ENCODE measurements at regions not wholly inside any gene's neighbourhood (a gene's known extent, or its start where the extent isn't known, plus 50 kb on each side); places are given as distances from the start of the nearest gene placed in this dataset.
"Not testable (repeated sequence)": the region's sequence is repeated elsewhere in the genome, so short reads cannot be mapped to it uniquely, and the experiment has no call there.

- TF ChIP-seq POLR2AphosphoS5 (IDR thresholded peaks at IDR 0.05; ENCODE audit: low read depth, low read length); CTCF (IDR thresholded peaks at IDR 0.05); JUND (IDR thresholded peaks at IDR 0.05); MXI1 (IDR thresholded peaks at IDR 0.05; ENCODE audit: low read depth, low read length); REST (IDR thresholded peaks at IDR 0.05; ENCODE audit: low read depth, low read length); CHD2 (IDR thresholded peaks at IDR 0.05; ENCODE audit: low read length, partially characterized antibody); RCOR1 (IDR thresholded peaks at IDR 0.05; ENCODE audit: low read length); EZH2phosphoT487 (IDR thresholded peaks at IDR 0.05; ENCODE audit: borderline replicate concordance, low read depth); RAD21 (IDR thresholded peaks at IDR 0.05; ENCODE audit: low read length); RFX5 (IDR thresholded peaks at IDR 0.05; ENCODE audit: low read length); SMC3 (IDR thresholded peaks at IDR 0.05; ENCODE audit: low read depth, low read length): not testable (repeated sequence)
- TF ChIP-seq, protein P1, sequence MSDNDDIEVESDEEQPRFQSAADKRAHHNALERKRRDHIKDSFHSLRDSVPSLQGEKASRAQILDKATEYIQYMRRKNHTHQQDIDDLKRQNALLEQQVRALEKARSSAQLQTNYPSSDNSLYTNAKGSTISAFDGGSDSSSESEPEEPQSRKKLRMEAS (IDR thresholded peaks at IDR 0.05; ENCODE audit: low read depth), result not testable (repeated sequence)
- TF ChIP-seq, protein P2, sequence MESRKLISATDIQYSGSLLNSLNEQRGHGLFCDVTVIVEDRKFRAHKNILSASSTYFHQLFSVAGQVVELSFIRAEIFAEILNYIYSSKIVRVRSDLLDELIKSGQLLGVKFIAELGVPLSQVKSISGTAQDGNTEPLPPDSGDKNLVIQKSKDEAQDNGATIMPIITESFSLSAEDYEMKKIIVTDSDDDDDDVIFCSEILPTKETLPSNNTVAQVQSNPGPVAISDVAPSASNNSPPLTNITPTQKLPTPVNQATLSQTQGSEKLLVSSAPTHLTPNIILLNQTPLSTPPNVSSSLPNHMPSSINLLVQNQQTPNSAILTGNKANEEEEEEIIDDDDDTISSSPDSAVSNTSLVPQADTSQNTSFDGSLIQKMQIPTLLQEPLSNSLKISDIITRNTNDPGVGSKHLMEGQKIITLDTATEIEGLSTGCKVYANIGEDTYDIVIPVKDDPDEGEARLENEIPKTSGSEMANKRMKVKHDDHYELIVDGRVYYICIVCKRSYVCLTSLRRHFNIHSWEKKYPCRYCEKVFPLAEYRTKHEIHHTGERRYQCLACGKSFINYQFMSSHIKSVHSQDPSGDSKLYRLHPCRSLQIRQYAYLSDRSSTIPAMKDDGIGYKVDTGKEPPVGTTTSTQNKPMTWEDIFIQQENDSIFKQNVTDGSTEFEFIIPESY (IDR thresholded peaks at IDR 0.05; ENCODE audit: borderline replicate concordance, low read depth), result not testable (repeated sequence)
Observed at GRCh38 chrX:79827611-79828010, 186.9 kb upstream of the TBX22 start.
